ENCODE measurements at regions not wholly inside any gene's neighbourhood (a gene's known extent, or its start where the extent isn't known, plus 50 kb on each side); places are given as distances from the start of the nearest gene placed in this dataset.

DNA sequence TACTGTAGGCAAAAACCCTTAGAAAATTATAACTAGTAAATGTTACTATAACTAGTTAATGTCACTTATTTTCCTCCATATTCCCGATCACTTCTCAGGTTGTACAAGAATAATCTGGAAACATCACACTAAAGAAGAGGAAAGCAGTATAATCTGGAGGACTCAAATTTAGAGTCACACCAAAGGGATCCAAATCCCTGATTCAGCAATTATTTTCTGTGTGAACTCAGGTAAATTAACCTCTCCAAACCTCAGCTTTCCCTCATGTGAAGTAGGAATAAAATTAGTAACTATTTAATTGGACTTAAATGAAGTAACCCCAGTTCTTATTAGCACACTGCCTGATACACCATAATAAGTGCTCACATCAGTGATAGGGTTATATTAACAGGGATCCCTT lies 170.1 kb upstream of the NECTIN3 start:
- no peak overlapping the region for H3K4me3 ChIP-seq (ENCODE audit: low read length)
- TF ChIP-seq, protein P1, sequence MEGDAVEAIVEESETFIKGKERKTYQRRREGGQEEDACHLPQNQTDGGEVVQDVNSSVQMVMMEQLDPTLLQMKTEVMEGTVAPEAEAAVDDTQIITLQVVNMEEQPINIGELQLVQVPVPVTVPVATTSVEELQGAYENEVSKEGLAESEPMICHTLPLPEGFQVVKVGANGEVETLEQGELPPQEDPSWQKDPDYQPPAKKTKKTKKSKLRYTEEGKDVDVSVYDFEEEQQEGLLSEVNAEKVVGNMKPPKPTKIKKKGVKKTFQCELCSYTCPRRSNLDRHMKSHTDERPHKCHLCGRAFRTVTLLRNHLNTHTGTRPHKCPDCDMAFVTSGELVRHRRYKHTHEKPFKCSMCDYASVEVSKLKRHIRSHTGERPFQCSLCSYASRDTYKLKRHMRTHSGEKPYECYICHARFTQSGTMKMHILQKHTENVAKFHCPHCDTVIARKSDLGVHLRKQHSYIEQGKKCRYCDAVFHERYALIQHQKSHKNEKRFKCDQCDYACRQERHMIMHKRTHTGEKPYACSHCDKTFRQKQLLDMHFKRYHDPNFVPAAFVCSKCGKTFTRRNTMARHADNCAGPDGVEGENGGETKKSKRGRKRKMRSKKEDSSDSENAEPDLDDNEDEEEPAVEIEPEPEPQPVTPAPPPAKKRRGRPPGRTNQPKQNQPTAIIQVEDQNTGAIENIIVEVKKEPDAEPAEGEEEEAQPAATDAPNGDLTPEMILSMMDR (conservative IDR thresholded peaks at IDR 0.05; ENCODE audit: low read depth, low read length), result no peak
- no peak for DNase-seq (ENCODE audit: low read depth)

- TF ChIP-seq, protein P1 (conservative IDR thresholded peaks at IDR 0.05; ENCODE audit: low read depth, low read length), result no peak
- H3K4me3 ChIP-seq (ENCODE audit: low read length), result no peak overlapping the region
- no peak for DNase-seq (ENCODE audit: low read depth)
These were observed 169.0 kb upstream of the NECTIN3 start for GRCh38 chr3:110902453-110903085.

DNA sequence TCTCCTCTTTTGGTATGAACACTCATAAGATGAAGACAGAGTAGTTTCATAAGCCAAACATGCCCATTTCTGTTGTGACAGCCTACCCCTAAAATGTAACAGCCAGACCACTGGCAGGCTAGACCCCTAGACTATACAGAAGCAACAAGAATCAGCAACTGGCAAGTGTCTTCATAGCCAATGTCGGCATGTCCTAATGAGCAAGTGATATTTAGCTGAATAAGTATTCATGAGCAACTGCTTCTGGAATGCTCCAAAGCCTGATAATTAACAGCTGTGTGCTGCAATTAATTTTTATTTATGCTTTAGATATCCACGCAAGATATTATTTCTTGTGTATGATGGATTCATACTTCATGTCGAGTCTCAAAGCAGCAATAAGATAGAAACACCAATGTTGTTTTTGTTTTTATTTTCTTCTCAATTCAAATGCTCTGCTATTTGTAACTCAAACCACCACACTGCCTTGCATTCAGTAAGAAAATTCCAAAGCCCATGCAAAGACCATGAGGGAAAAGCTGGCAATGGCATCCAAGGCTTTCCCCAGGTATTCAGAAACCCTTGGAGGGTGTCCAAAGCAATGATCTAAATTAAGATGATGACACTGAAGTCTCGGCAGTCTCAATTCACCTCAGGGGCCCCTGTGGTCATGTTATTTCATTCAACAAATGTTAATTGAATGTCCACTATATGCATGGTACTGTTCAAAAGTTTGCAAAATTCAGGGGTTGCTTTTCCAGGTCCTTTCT lies 167.7 kb upstream of the NECTIN3 start:
- DNase-seq (ENCODE audit: low read depth), result no peak
- TF ChIP-seq, protein P1 (conservative IDR thresholded peaks at IDR 0.05; ENCODE audit: low read depth, low read length), result no peak
- H3K4me3 ChIP-seq (ENCODE audit: low read length), result no peak overlapping the region

DNA sequence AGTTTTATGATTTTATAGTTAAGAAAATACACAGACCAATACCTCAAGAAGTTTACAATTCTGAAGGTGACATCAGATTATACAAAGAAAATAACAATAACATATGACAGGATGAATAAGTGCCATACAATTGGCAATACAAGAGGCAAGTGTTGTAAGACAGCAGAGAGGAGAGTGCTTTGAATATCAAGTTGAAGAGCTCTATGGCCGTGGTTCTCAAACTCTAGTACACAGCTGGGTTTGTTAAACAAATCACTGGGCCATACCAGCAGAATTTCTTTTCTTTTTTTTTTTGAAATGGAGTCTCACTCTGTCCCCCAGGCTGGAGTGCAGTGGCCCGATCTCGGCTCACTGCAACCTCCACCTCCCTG lies 167.1 kb upstream of the NECTIN3 start:
- TF ChIP-seq, protein P1 (conservative IDR thresholded peaks at IDR 0.05; ENCODE audit: low read depth, low read length), result no peak
- DNase-seq (ENCODE audit: low read depth), result no peak

GRCh38 chr3:110905121-110905520 lies 166.5 kb upstream of the NECTIN3 start:
- no peak for DNase-seq (ENCODE audit: low read depth)

More for the DNA sequence above, 167.1 kb upstream of the NECTIN3 start:
- H3K4me3 ChIP-seq (ENCODE audit: low read length), result no peak overlapping the region

GRCh38 chr3:110909839-110910238 lies 161.8 kb upstream of the NECTIN3 start:
- no peak overlapping the region for H3K4me3 ChIP-seq (ENCODE audit: low read length)
- TF ChIP-seq, protein P1 (conservative IDR thresholded peaks at IDR 0.05; ENCODE audit: low read depth, low read length), result no peak
- no peak for DNase-seq (ENCODE audit: low read depth)

More at GRCh38 chr3:110905121-110905520, 166.5 kb upstream of the NECTIN3 start:
- TF ChIP-seq, protein P1 (conservative IDR thresholded peaks at IDR 0.05; ENCODE audit: low read depth, low read length), result no peak
- H3K4me3 ChIP-seq (ENCODE audit: low read length), result no peak overlapping the region
